ENCODE measurements at regions not wholly inside any gene's neighbourhood (a gene's known extent, or its start where the extent isn't known, plus 50 kb on each side); places are given as distances from the start of the nearest gene placed in this dataset.

GRCh38 chr17:59502800-59503199 lies 62.6 kb upstream of the DHX40 start:
- TF ChIP-seq, protein P1, sequence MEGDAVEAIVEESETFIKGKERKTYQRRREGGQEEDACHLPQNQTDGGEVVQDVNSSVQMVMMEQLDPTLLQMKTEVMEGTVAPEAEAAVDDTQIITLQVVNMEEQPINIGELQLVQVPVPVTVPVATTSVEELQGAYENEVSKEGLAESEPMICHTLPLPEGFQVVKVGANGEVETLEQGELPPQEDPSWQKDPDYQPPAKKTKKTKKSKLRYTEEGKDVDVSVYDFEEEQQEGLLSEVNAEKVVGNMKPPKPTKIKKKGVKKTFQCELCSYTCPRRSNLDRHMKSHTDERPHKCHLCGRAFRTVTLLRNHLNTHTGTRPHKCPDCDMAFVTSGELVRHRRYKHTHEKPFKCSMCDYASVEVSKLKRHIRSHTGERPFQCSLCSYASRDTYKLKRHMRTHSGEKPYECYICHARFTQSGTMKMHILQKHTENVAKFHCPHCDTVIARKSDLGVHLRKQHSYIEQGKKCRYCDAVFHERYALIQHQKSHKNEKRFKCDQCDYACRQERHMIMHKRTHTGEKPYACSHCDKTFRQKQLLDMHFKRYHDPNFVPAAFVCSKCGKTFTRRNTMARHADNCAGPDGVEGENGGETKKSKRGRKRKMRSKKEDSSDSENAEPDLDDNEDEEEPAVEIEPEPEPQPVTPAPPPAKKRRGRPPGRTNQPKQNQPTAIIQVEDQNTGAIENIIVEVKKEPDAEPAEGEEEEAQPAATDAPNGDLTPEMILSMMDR (IDR thresholded peaks at IDR 0.05) = no peak
- TF ChIP-seq POLR2AphosphoS5 (IDR thresholded peaks at IDR 0.05) (no peak), EP300 (IDR thresholded peaks at IDR 0.05) (no peak)
